Inflammatory macrophage treated with lipopolysaccharide for 4 hours (primary cell): ENCODE measurements at regions not wholly inside any gene's neighbourhood (a gene's known extent, or its start where the extent isn't known, plus 50 kb on each side); places are given as distances from the start of the nearest gene placed in this dataset.
"Not testable (repeated sequence)": the region's sequence is repeated elsewhere in the genome, so short reads cannot be mapped to it uniquely, and the experiment has no call there.

ENCODE experiments used
- DNase-seq: peaks from one replicate; pipeline ENCODE4 v3.0.0-alpha.2; 2020

GRCh38 chr15:47887241-47887800, 170.0 kb downstream of the SEMA6D start:
- DNase-seq = no peak

GRCh38 chr15:47888385-47889100, 171.2 kb downstream of the SEMA6D start:
- no peak for DNase-seq

DNA sequence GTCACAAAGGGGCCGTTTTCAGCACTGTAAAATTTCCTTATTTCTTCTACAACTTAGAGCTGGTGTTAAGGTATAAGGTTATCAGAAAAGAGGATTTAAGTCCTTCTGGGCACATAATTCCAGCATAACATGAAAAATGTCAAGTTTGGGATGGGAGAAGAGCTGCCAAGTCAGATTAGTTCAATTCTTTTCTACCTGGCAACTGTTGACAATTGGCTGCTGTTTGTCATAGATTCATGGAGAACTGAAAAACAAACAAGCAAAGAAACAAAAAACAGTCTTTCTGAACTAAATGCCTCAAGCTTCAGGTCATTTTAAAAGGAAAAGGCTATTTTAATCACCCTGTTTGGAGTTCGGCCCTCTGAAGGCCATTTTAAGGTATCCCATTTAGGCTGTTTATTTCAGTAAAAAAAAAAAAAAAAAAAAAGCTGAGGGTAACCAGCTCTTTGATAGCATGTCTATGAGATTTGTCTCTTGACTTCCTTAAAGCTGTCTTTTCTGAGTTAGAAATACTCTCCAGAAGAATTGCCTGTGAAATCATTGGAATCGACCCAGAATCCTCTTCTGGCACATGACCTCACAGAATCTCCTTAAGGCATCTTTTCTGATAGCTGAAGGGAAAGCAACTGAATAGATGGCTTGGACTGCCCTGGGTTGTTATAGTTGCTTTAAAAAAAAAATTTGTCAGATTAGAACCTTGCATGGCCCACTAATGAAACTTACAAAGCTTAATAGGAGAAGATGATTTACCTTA, 173.3 kb downstream of the SEMA6D start:
- no peak for DNase-seq

- DNase-seq = no peak
Measured at GRCh38 chr15:47897525-47897924, 180.2 kb downstream of the SEMA6D start.

- DNase-seq = no peak
Measured at GRCh38 chr15:47900751-47901150, 183.4 kb downstream of the SEMA6D start.

GRCh38 chr15:47903368-47903767, 186.1 kb downstream of the SEMA6D start:
- DNase-seq = no peak

DNA sequence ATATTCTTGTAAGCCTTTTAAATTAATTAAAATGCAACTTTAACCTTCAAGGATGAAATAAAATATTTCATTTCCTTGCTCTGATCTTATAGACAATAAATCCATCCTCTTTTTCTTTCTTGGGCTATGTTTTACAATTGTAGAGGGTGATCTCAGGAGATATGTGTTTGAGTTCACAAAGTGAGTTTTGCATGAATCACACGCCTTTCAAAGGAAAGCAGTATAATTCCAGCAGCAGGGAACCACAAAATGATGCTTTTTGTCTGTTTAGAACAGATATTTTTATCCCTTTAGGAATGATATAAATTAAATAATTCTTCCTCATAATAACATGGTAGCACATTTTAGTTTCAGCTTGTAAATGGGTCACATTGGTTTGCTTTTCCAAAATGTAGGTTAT, 191.2 kb downstream of the SEMA6D start:
- DNase-seq = no peak

DNA sequence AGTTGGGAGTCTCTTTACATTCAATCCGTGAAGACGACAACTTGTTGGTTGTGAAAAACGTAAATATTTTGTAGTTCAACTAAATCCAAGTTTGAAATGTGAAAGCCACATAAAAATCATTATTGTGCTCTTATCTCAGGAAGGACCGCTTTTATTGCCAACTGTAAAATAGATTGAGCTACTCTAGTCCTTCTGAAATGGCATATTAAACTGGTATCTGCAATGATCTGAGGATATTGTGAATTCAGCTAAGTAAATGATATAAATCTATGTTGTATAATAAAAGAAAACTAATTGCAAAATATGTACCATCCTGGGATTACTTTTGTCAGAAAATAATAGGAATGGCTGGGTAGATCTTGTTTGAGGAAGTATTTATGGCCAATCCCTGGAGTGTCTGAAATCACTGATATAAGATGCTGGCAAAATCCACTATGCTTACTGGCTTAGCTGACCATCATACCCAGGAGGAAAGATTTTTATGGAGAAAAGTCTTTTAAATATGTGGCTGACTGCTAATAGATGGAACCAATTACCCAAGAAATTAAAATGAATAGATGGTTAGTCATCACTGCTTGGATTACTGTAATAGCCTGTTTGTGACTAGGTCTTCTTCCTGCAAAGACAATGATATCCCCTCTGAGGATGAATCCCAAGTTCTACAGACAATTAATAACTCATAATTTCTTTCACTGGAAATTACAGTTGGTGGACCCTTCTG, 191.8 kb downstream of the SEMA6D start:
- no peak for DNase-seq

- not testable (repeated sequence) for DNase-seq
Measured at GRCh38 chr15:47912910-47913309, 195.6 kb downstream of the SEMA6D start.

- DNase-seq = no peak
Measured at GRCh38 chr15:47917881-47918280, 200.6 kb downstream of the SEMA6D start.

GRCh38 chr15:47918877-47919276, 201.6 kb downstream of the SEMA6D start:
- no peak for DNase-seq

- DNase-seq = no peak
Measured at GRCh38 chr15:47924381-47924780, 196.4 kb upstream of the SLC24A5 start.

DNA sequence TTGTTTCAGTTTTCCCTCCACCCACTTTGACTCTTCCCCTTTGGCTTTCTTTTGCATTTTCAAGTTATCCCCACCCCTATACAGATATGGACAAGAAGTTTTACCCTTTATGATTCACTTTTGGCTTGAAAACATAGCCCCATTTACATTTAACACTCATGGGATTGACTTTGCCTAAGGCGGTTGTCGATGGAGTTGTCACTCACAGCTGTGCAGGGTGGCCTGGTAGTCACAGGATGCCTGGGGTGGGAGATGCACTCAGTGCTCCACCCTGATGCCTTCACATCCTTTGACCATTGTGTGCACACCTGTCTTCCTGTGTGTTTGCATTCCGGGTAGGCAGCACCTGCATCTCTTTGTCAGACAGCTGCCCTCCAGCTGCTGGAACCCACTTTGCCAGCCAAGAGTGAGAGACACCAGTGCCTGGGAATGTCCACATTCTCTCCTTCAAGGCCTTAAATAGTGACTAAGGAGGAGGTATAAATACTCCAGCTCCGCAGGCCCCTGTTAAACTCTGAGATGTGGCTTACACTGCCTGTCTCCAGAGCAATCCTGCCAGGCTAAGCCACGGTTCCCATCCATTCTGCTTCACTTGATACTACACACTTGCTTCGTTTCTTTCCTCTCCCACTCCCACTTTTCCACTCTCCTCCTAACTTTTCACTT, 191.5 kb upstream of the SLC24A5 start:
- no peak for DNase-seq

GRCh38 chr15:47932261-47932660, 188.5 kb upstream of the SLC24A5 start:
- no peak for DNase-seq

DNA sequence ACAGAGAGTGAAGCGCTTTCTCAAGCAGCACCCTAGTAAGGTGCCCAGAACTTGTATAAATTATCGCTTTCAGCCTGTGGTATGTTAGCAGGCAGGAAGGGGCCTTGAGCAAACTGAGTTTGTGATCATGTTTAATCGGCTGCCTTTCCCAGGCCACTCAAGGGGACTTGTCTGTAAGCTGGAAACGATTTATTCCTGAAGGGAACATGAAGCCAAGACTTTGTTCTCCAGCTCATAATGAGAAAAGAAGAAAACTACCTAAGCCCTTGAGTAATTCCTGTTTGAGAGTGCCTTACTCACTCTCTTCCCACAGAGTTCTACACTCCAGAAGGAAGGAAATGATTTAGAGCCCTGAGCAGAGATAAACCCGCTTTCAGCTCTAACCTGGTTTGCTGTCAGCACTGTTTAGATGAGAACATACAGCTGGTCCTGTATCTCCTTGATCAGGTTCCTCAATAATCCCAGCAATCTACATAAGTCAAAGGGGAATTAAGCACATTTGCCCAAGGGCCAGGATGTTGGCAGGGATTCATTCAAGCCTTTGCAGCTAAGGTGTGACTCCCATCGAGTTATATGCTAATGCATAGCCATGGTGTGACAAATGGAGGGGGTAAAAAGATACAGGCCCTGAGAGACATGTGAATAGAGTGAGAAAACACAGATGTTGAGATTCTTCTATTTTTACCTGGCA, 187.7 kb upstream of the SLC24A5 start:
- no peak for DNase-seq

DNA sequence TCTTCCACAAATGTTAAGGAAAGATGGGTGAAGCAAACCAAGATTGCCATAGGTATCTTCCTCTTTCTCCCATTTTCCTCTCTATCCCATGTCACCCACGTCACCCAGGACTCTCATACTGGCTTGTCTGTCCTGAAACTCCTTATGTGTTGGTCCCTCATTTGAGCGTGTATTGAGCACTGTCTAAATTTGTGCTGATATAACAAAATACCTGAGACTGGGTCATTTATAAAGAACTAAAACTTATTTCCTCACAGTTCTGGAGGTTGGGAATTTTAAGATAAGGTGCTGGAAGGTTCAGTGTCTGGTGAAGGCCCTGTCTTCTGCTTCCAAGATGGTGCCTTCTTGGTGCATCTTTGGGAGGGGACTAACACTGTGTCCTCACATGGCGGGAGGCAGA, 186.9 kb upstream of the SLC24A5 start:
- no peak for DNase-seq

DNA sequence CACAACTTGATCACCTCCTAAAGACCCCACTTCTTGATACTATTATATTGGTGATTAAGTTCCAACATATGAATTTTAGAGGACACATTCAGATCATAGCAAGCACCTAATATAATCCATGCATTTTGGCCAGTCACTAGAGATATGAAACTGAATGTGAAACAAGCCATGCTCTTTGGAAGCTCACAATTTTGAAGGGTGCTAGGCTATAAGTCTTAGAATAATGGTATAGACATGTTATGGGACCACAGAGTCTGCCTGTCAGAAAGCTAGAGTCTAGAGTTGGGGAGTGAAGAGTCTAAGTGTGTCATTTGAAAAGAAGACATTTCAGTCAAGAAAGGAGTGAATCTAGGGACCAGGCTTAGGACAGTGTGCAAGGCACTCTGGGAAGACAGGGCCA, 186.4 kb upstream of the SLC24A5 start:
- no peak for DNase-seq

- no peak for DNase-seq
Measured at GRCh38 chr15:47937834-47938233, 183.0 kb upstream of the SLC24A5 start.

GRCh38 chr15:47944637-47945288, 176.0 kb upstream of the SLC24A5 start:
- DNase-seq = no peak

GRCh38 chr15:47945872-47946650, 174.7 kb upstream of the SLC24A5 start:
- no peak for DNase-seq

DNA sequence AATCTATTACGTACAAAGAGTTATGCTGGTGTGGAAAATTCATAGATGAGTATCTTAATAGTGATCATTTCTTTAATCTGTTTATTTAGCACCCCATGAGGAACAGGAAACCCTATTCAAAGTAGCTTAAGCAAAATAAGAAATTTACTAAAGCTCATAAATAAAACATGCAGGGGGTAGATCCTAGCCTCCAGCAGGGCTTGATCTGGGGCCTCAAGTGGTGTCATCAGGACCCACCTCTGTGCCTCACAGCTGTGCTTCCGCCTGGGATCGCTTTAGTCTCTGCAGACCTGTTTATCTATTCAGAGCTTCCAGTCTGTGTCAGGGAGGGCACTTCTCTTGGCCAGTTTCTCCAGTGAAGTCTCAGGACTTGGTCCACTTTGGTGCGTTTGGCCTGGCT, 171.0 kb upstream of the SLC24A5 start:
- no peak for DNase-seq
